Brain microvascular endothelial cell (primary cell): ENCODE measurements at regions not wholly inside any gene's neighbourhood (a gene's known extent, or its start where the extent isn't known, plus 50 kb on each side); places are given as distances from the start of the nearest gene placed in this dataset.

ENCODE experiments used
- DNase-seq: peaks from one replicate; pipeline ENCODE4 v3.0.0-alpha.2; 2020
- H3K27ac ChIP-seq: fragments of 250-450 bp; sonication (Bioruptor Pico); 2 replicates; pipeline ENCODE4 v1.5.1; 2020; ENCODE audit warnings: mild to moderate bottlenecking, moderate library complexity
- H3K27me3 ChIP-seq: fragments of 250-450 bp; sonication (Bioruptor Pico); replicated peaks from 2 replicates; pipeline ENCODE4 v1.5.1; 2020; ENCODE audit warnings: mild to moderate bottlenecking
- H3K36me3 ChIP-seq: fragments of 250-450 bp; sonication (Bioruptor Pico); replicated peaks from 2 replicates; pipeline ENCODE4 v1.5.1; 2020; ENCODE audit warnings: mild to moderate bottlenecking
- H3K4me3 ChIP-seq: 2 replicates; pipeline ENCODE4 v1.5.1; 2011; ENCODE audit warnings: low read depth, mild to moderate bottlenecking, control low read depth, low read length, moderate library complexity
- in situ Hi-C: cut with HindIII; loops from 2 replicates; pipeline ENCODE4 v1.10.0; 2017; ENCODE audit warnings: low sequenced_read_pairs, low pct_ligation_motif_present
- TF ChIP-seq, protein P1 (sequence below): IDR thresholded peaks from 2 replicates; pipeline ENCODE4 v1.5.1; 2011; ENCODE audit warnings: low read depth, mild to moderate bottlenecking, moderate library complexity, low read length, control low read depth, inconsistent platforms; ENCODE audit errors: missing control alignments

DNA sequence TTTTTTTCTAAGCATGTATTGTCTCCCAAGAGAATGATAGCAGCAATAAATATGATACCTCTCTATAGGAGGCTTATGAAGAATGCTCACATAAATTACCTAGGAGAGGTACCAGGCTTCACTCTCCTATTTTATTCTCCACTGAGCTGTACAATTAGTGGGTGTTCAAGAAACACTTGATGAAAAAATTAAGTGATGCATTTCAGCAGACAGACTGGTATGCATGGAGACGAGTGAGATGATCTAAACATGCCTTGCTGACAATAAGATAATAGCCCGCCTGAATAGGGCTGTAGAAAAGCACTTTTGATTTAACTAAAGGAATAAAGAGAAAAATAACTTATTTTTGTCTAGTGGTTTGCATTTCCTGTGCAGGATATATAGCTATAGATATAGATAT is 1449.7 kb downstream of the GATA3 start:
- H3K4me3 ChIP-seq: no peak overlapping the region
- TF ChIP-seq, protein P1, sequence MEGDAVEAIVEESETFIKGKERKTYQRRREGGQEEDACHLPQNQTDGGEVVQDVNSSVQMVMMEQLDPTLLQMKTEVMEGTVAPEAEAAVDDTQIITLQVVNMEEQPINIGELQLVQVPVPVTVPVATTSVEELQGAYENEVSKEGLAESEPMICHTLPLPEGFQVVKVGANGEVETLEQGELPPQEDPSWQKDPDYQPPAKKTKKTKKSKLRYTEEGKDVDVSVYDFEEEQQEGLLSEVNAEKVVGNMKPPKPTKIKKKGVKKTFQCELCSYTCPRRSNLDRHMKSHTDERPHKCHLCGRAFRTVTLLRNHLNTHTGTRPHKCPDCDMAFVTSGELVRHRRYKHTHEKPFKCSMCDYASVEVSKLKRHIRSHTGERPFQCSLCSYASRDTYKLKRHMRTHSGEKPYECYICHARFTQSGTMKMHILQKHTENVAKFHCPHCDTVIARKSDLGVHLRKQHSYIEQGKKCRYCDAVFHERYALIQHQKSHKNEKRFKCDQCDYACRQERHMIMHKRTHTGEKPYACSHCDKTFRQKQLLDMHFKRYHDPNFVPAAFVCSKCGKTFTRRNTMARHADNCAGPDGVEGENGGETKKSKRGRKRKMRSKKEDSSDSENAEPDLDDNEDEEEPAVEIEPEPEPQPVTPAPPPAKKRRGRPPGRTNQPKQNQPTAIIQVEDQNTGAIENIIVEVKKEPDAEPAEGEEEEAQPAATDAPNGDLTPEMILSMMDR: no peak
- no peaks in the 10 kb centered on the region for H3K36me3 ChIP-seq
- no peak for DNase-seq
- in situ Hi-C loops: no loop called here
- no peak overlapping the region for H3K27ac ChIP-seq
- H3K27me3 ChIP-seq: no peaks in the 10 kb centered on the region

DNA sequence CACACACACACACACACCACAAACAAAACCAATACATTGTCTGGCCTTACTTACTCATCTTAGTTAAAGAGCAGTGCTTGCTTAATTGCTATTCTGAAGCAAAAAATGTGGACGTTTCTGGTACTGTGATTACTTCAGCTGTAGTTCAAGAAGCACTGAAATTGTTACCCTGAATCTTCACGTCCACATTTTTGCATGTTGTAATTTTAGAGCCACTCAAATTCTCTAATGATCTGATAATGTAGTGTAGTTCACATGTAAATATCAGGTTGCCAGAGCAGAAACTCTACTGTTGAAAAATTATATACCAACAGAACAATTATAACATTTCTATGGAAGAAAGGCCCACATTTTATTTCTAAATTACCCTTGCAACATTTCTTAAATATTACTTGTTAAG is 1451.1 kb downstream of the GATA3 start:
- in situ Hi-C loops: no loop called here
- no peak for DNase-seq
- TF ChIP-seq, protein P1: no peak
- H3K27ac ChIP-seq: no peak overlapping the region
- H3K4me3 ChIP-seq: no peak overlapping the region
- no peaks in the 10 kb centered on the region for H3K27me3 ChIP-seq
- no peaks in the 10 kb centered on the region for H3K36me3 ChIP-seq

DNA sequence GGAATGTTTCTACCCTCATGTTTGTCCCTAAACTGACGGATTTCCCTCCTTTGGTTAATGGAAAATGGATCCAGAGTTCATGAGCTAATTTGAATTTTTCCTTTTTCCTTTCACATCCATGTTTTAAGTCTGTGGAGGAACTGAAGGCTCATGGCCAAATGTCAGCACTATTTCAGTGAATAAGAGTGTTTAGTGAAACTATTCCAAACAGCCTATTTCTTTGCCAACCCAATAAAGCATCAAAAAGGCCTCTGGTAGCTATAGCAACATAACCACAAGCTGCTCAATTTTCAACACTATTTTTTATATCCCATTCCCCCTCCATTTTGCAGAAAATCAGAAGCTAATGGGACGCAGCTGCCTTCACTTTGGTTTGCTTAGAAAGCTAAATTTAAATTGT is 1454.1 kb downstream of the GATA3 start:
- in situ Hi-C loops: no loop called here
- H3K36me3 ChIP-seq: no peaks in the 10 kb centered on the region
- no peak for DNase-seq
- H3K4me3 ChIP-seq: no peak overlapping the region
- H3K27ac ChIP-seq: no peak overlapping the region
- no peaks in the 10 kb centered on the region for H3K27me3 ChIP-seq
- TF ChIP-seq, protein P1: no peak

DNA sequence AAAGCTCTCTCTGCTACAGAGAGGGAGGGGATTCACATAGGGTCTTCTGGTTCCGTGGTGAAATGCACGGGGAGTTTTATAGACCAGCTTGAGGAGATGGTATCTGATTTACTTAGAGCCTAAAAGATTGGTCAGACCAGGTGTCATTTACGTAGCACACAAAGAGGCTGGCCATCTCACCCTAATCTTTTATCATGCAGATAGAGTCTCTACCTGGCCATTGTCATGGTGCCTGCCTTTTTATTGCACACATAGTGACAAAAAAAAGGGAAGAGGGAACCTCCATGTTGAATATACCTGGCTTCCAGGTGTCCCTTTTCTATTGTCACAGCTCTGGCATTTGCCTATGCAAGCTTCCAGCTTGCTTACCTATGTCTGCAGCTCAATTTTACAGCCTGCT is 1456.1 kb downstream of the GATA3 start:
- TF ChIP-seq, protein P1: no peak
- no peak for DNase-seq

DNA sequence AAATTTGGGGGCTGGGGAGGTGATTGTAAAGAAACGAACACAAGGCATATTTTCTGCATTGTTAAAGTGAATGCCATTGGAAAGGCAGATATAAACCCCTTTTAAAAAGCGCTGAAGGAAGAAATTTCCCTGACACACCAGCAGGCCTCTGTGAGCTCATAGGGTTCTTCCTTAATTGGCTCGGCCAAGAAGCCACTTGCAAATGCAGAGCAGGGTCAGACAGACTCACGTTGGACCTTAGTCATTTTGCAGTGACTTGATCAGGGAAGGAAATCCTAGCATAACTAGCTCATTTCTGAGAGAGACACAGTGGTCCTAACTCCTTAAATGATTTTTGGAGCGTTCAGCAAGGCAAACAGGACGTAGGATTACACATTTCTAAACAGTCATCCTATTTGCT is 1461.4 kb downstream of the GATA3 start:
- TF ChIP-seq, protein P1: no peak
- no peak for DNase-seq
- in situ Hi-C loops: no loop called here
- H3K27ac ChIP-seq: no peak overlapping the region
- no peaks in the 10 kb centered on the region for H3K27me3 ChIP-seq
- H3K36me3 ChIP-seq: no peaks in the 10 kb centered on the region
- H3K4me3 ChIP-seq: no peak overlapping the region

More for the DNA sequence above, 1456.1 kb downstream of the GATA3 start:
- H3K36me3 ChIP-seq: no peaks in the 10 kb centered on the region
- H3K4me3 ChIP-seq: no peak overlapping the region
- no peak overlapping the region for H3K27ac ChIP-seq
- no peaks in the 10 kb centered on the region for H3K27me3 ChIP-seq
- in situ Hi-C loops: no loop called here

DNA sequence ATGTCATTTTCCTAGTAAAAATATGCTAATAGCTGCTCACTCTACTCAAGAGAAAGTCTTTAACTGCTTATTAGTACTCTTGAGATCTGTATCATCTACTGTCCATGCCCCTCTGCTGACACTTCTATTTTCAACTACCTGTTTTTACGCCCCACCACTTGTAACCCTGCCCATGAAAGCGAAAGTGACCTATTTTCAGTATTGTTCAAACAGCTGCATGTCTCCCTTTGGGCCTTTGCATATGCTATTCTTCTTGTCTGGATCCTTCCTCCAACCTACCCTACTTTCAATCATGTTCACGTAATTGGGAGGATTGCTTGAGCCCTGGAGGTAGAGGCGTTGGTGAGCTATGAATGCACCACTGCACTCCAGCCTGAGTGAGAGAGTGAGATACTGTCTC is 1481.3 kb downstream of the GATA3 start:
- H3K27ac ChIP-seq: no peak overlapping the region
- H3K36me3 ChIP-seq: no peaks in the 10 kb centered on the region
- no peaks in the 10 kb centered on the region for H3K27me3 ChIP-seq
- H3K4me3 ChIP-seq: no peak overlapping the region
- TF ChIP-seq, protein P1: no peak
- in situ Hi-C loops: no loop called here
- DNase-seq: no peak
